IMR-90 (cell line): ENCODE measurements at regions not wholly inside any gene's neighbourhood (a gene's known extent, or its start where the extent isn't known, plus 50 kb on each side); places are given as distances from the start of the nearest gene placed in this dataset.

ENCODE experiments used
- ATAC-seq: fragments of 200-7000 bp; cut with Tn5 transposase; 2 replicates; pipeline ENCODE4 v1.9.1; 2020; ENCODE audit warnings: low read depth, mild to moderate bottlenecking, moderate library complexity
- BruUV-seq: library from RNA; stranded (reverse); fragments of 400-500 nt; replicated peaks from 2 replicates; lab custom pipeline; 2021; lab: Mats Ljungman, UMichigan
- CTCF ChIA-PET: fragments of 300-600 bp; formaldehyde crosslinking; extraction: SDS; loops from one replicate; lab custom pipeline; 2021; ENCODE audit warnings: antibody characterized with exemption; lab: Yijun Ruan, JAX
- POLR2A ChIA-PET: fragments of 300-600 bp; sonication (Branson Sonifier 250); formaldehyde crosslinking; loops from one replicate; lab custom pipeline; 2022; ENCODE audit warnings: antibody characterized with exemption; ENCODE audit not compliant: unreplicated experiment; lab: Charles Lee
- DNase-seq: peaks from one replicate; pipeline ENCODE4 v3.0.0; 2013
- H2AFZ ChIP-seq: replicated peaks from 2 replicates; pipeline ENCODE3; 2013; ENCODE audit warnings: low read length, mild to moderate bottlenecking; ENCODE audit not compliant: poor library complexity
- H2AK5ac ChIP-seq: 2 replicates; pipeline ENCODE4 v1.6.1; 2013; ENCODE audit warnings: low read depth, low read length, inconsistent platforms
- H2AK9ac ChIP-seq: replicated peaks from 2 replicates; pipeline ENCODE3; 2013; ENCODE audit warnings: mild to moderate bottlenecking, low read depth, low read length, moderate library complexity; ENCODE audit not compliant: poor library complexity
- H2BK120ac ChIP-seq: 2 replicates; pipeline ENCODE4 v1.6.1; 2013; ENCODE audit warnings: low read depth, low read length, inconsistent platforms
- H2BK15ac ChIP-seq: 3 replicates; pipeline ENCODE4 v1.6.1; 2013; ENCODE audit warnings: low read depth, low read length, inconsistent platforms
- H2BK20ac ChIP-seq: 2 replicates; pipeline ENCODE4 v1.6.1; 2013; ENCODE audit warnings: low read depth, mild to moderate bottlenecking, inconsistent platforms, low read length, moderate library complexity
- H2BK5ac ChIP-seq: 2 replicates; pipeline ENCODE4 v1.6.1; 2013; ENCODE audit warnings: mild to moderate bottlenecking, low read depth, low read length, inconsistent platforms; ENCODE audit not compliant: poor library complexity, severe bottlenecking
- H3K14ac ChIP-seq: replicated peaks from 2 replicates; pipeline ENCODE4 v1.6.1; 2013; ENCODE audit warnings: low read depth, low read length, inconsistent platforms
- H3K18ac ChIP-seq: 2 replicates; pipeline ENCODE4 v1.6.1; 2013; ENCODE audit warnings: low read depth, low read length, control low read depth
- H3K23ac ChIP-seq: 2 replicates; pipeline ENCODE4 v1.6.1; 2013; ENCODE audit warnings: low read depth, low read length, inconsistent platforms
- H3K27ac ChIP-seq: 2 replicates; pipeline ENCODE4 v1.5.1; 2013; ENCODE audit warnings: mild to moderate bottlenecking, control low read depth, low read length; ENCODE audit not compliant: insufficient read depth
- H3K27me3 ChIP-seq: 2 replicates; pipeline ENCODE4 v1.6.1; 2013; ENCODE audit warnings: low read length; ENCODE audit not compliant: control insufficient read depth, insufficient read depth
- H3K36me3 ChIP-seq: 2 replicates; pipeline ENCODE4 v1.6.1; 2013; ENCODE audit warnings: low read length, mixed read lengths; ENCODE audit not compliant: control insufficient read depth, insufficient read depth
- H3K4ac ChIP-seq: 2 replicates; pipeline ENCODE4 v1.6.1; 2013; ENCODE audit warnings: low read depth, low read length, inconsistent platforms
- H3K4me1 ChIP-seq: 2 replicates; pipeline ENCODE4 v1.6.1; 2013; ENCODE audit warnings: low read length, mixed read lengths; ENCODE audit not compliant: control insufficient read depth, insufficient read depth
- H3K4me2 ChIP-seq: 2 replicates; pipeline ENCODE4 v1.6.1; 2013; ENCODE audit warnings: low read depth, mild to moderate bottlenecking, control low read depth, low read length, moderate library complexity
- H3K4me3 ChIP-seq: 2 replicates; pipeline ENCODE4 v1.5.1; 2013; ENCODE audit warnings: low read depth, mild to moderate bottlenecking, control low read depth, low read length, moderate library complexity; ENCODE audit not compliant: insufficient read depth
- H3K56ac ChIP-seq: 2 replicates; pipeline ENCODE4 v1.6.1; 2013; ENCODE audit warnings: low read length, inconsistent platforms; ENCODE audit not compliant: insufficient read depth; ENCODE audit errors: extremely low read depth
- H3K79me1 ChIP-seq, 2 experiments: 2 replicates each; pipeline ENCODE4 v1.6.1; 2013; ENCODE audit warnings: low read length in 2 of 2, inconsistent platforms in 1 of 2, low read depth in 1 of 2
- H3K9ac ChIP-seq: 2 replicates; pipeline ENCODE4 v1.6.1; 2013; ENCODE audit warnings: low read depth, low read length, control low read depth
- H3K9me1 ChIP-seq: 2 replicates; pipeline ENCODE4 v1.6.1; 2013; ENCODE audit warnings: low read length, inconsistent platforms; ENCODE audit not compliant: insufficient read depth
- H3K9me3 ChIP-seq: 2 replicates; pipeline ENCODE4 v1.6.1; 2013; ENCODE audit warnings: low read length; ENCODE audit not compliant: control insufficient read depth, insufficient read depth
- H4K20me1 ChIP-seq: 2 replicates; pipeline ENCODE4 v1.6.1; 2013; ENCODE audit warnings: low read length, inconsistent platforms; ENCODE audit not compliant: insufficient read depth
- H4K5ac ChIP-seq: 2 replicates; pipeline ENCODE4 v1.6.1; 2013; ENCODE audit warnings: mild to moderate bottlenecking, low read depth, low read length, control low read depth
- H4K8ac ChIP-seq, 2 experiments: 2 replicates each; pipeline ENCODE4 v1.6.1; 2013; ENCODE audit warnings: low read depth in 2 of 2, low read length in 2 of 2, control low read depth in 1 of 2, inconsistent platforms in 1 of 2
- H4K91ac ChIP-seq: 2 replicates; pipeline ENCODE4 v1.6.1; 2013; ENCODE audit warnings: low read depth, low read length, inconsistent platforms; ENCODE audit not compliant: insufficient read depth
- BHLHE40 ChIP-seq: fragments of 150-350 bp; IDR thresholded peaks from 2 replicates; pipeline ENCODE4 v1.6.1; 2016; ENCODE audit warnings: mild to moderate bottlenecking, low read depth, low read length
- CEBPB ChIP-seq: IDR thresholded peaks from 2 replicates; pipeline ENCODE4 v1.6.1; 2012; ENCODE audit warnings: low read depth, low read length, improper control_type of control experiment
- CHD1 ChIP-seq: IDR thresholded peaks from 2 replicates; pipeline ENCODE4 v1.6.1; 2012; ENCODE audit warnings: low read depth, low read length, improper control_type of control experiment
- FOS ChIP-seq: fragments of 150-350 bp; IDR thresholded peaks from 2 replicates; pipeline ENCODE4 v1.6.1; 2016; ENCODE audit warnings: low read depth, low read length
- MAZ ChIP-seq: IDR thresholded peaks from 2 replicates; pipeline ENCODE4 v1.6.1; 2012; ENCODE audit warnings: low read depth, mild to moderate bottlenecking, low read length, improper control_type of control experiment, moderate library complexity, borderline replicate concordance
- MXI1 ChIP-seq: IDR thresholded peaks from 2 replicates; pipeline ENCODE4 v1.6.1; 2012; ENCODE audit warnings: low read depth, mild to moderate bottlenecking, low read length, moderate library complexity, borderline replicate concordance
- NFE2L2 ChIP-seq: fragments of 150-350 bp; IDR thresholded peaks from 2 replicates; pipeline ENCODE4 v1.6.1; 2016; ENCODE audit warnings: low read depth, mild to moderate bottlenecking, low read length
- POLR2A ChIP-seq: IDR thresholded peaks from 2 replicates; pipeline ENCODE4 v1.6.1; 2012; ENCODE audit warnings: mild to moderate bottlenecking, low read depth, low read length
- RCOR1 ChIP-seq: IDR thresholded peaks from 2 replicates; pipeline ENCODE4 v1.6.1; 2012; ENCODE audit warnings: mild to moderate bottlenecking, low read length, improper control_type of control experiment; ENCODE audit not compliant: insufficient replicate concordance
- RFX5 ChIP-seq: IDR thresholded peaks from 2 replicates; pipeline ENCODE4 v1.8.0; 2012; ENCODE audit warnings: low read depth, mild to moderate bottlenecking, low read length, moderate library complexity
- SMC3 ChIP-seq: fragments of 150-350 bp; IDR thresholded peaks from 2 replicates; pipeline ENCODE4 v1.6.1; 2016; ENCODE audit warnings: low read depth, mild to moderate bottlenecking, antibody characterized with exemption, low read length, moderate library complexity
- WGBS, 2 experiments: methylation state at CpG; one replicate each; pipeline versions ENCODE4 v1.1.5 to v1.1.7; 2013; ENCODE audit warnings: missing lambda C conversion rate in 2 of 2; ENCODE audit not compliant: insufficient read length in 1 of 2; ENCODE audit errors: extremely low coverage in 2 of 2; 5-methylcytosine and 5-hydroxymethylcytosine counted together
- dilution Hi-C: fragments of 300-500 bp; cut with HindIII; formaldehyde crosslinking; loops from one replicate; pipeline ENCODE4 v1.14.3; 2018; ENCODE audit warnings: low sequenced_read_pairs; ENCODE audit not compliant: unreplicated experiment
- in situ Hi-C: fragments of 300-500 bp; cut with MboI; formaldehyde crosslinking; loops from 3 replicates; pipeline ENCODE4 v1.14.3; 2019; ENCODE audit warnings: low sequenced_read_pairs, inconsistent platforms, mixed read lengths
- intact Hi-C: fragments of 100-400 bp; cut with micrococcal nuclease; formaldehyde crosslinking; loops from 2 replicates; pipeline ENCODE4 v1.10.0; 2022
- TF ChIP-seq, protein P1 (sequence below): fragments of 150-350 bp; IDR thresholded peaks from 2 replicates; pipeline ENCODE4 v1.6.1; 2016; ENCODE audit warnings: low read depth, mild to moderate bottlenecking, low read length, moderate library complexity, borderline replicate concordance
- TF ChIP-seq, protein P2 (sequence below): fragments of 150-350 bp; IDR thresholded peaks from 2 replicates; pipeline ENCODE4 v1.6.1; 2017; ENCODE audit warnings: mild to moderate bottlenecking, antibody characterized with exemption, low read length, low read depth
- TF ChIP-seq, protein P3 (sequence below): conservative IDR thresholded peaks from 2 replicates; pipeline ENCODE4 v1.5.1; 2012; ENCODE audit warnings: mild to moderate bottlenecking, low read depth, low read length, improper control_type of control experiment

DNA sequence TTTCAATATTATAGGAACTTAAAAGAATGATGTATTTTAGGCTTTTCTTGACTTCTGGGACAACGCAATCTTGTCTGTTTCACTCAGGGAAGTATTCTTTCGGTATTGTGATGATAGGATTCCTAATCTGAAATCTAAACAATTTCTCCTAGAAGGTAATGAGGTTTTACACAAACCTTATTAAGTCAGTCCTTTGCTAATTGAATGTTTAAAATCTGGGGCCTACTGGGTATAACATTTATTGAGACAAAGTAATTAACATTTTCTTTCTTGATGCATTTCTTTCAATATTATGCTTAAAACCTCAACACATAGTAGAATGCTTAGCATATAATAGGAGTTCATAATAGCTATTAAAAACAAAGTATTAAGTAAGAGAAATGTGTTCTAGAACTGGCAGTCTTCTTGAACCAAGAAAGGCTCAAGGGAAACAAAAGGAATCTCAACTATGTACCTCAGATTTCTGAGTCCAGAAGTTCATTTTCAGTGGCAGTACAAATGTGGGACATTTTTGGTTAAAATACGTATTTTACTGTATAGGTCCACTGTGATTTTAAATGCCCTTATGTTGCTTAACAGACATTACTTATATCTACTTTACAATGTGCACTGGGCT, 121.4 kb upstream of the BMP2 start:
- H2AK9ac ChIP-seq = no peak overlapping the region
- H2BK20ac ChIP-seq = no peak overlapping the region
- H2BK15ac ChIP-seq = no peak overlapping the region
- DNase-seq (no peak), ATAC-seq (no peak)
- H4K5ac ChIP-seq = no peak overlapping the region
- POLR2A ChIA-PET = no interaction called here
- BruUV-seq = no TSS peak
- WGBS, 2 experiments = no CpG with 5 or more reads among the region's 3 CpGs
- peaks cover 2% of the 10 kb centered on the region for H3K27me3 ChIP-seq
- H2BK120ac ChIP-seq = no peak overlapping the region
- H3K4me2 ChIP-seq = no peak overlapping the region
- H2AFZ ChIP-seq = no peak overlapping the region
- in situ Hi-C loops (no loop called here), intact Hi-C loops (no loop called here), dilution Hi-C loops (no loop called here)
- no peaks in the 10 kb centered on the region for H3K4me1 ChIP-seq
- no peak overlapping the region for H3K18ac ChIP-seq
- H3K14ac ChIP-seq = no peak overlapping the region
- TF ChIP-seq, protein P1, sequence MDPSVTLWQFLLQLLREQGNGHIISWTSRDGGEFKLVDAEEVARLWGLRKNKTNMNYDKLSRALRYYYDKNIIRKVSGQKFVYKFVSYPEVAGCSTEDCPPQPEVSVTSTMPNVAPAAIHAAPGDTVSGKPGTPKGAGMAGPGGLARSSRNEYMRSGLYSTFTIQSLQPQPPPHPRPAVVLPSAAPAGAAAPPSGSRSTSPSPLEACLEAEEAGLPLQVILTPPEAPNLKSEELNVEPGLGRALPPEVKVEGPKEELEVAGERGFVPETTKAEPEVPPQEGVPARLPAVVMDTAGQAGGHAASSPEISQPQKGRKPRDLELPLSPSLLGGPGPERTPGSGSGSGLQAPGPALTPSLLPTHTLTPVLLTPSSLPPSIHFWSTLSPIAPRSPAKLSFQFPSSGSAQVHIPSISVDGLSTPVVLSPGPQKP = no peak
- TF ChIP-seq RCOR1 (no peak), MXI1 (no peak), FOS (no peak), SMC3 (no peak), BHLHE40 (no peak), MAZ (no peak), NFE2L2 (no peak), RFX5 (no peak), CEBPB (no peak), POLR2A (no peak), CHD1 (no peak)
- TF ChIP-seq, protein P2, sequence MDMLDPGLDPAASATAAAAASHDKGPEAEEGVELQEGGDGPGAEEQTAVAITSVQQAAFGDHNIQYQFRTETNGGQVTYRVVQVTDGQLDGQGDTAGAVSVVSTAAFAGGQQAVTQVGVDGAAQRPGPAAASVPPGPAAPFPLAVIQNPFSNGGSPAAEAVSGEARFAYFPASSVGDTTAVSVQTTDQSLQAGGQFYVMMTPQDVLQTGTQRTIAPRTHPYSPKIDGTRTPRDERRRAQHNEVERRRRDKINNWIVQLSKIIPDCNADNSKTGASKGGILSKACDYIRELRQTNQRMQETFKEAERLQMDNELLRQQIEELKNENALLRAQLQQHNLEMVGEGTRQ = no peak
- TF ChIP-seq, protein P3, sequence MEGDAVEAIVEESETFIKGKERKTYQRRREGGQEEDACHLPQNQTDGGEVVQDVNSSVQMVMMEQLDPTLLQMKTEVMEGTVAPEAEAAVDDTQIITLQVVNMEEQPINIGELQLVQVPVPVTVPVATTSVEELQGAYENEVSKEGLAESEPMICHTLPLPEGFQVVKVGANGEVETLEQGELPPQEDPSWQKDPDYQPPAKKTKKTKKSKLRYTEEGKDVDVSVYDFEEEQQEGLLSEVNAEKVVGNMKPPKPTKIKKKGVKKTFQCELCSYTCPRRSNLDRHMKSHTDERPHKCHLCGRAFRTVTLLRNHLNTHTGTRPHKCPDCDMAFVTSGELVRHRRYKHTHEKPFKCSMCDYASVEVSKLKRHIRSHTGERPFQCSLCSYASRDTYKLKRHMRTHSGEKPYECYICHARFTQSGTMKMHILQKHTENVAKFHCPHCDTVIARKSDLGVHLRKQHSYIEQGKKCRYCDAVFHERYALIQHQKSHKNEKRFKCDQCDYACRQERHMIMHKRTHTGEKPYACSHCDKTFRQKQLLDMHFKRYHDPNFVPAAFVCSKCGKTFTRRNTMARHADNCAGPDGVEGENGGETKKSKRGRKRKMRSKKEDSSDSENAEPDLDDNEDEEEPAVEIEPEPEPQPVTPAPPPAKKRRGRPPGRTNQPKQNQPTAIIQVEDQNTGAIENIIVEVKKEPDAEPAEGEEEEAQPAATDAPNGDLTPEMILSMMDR = no peak
- H3K23ac ChIP-seq = no peak overlapping the region
- no peaks in the 10 kb centered on the region for H3K79me1 ChIP-seq
- H3K9me3 ChIP-seq = no peaks in the 10 kb centered on the region
- H4K8ac ChIP-seq = no peak overlapping the region
- no peak overlapping the region for H3K4me3 ChIP-seq
- H2AK5ac ChIP-seq = no peak overlapping the region
- no peak overlapping the region for H2BK5ac ChIP-seq
- H3K36me3 ChIP-seq = no peaks in the 10 kb centered on the region
- H3K56ac ChIP-seq = no peak overlapping the region
- H3K27ac ChIP-seq = no peak overlapping the region
- no peak overlapping the region for H4K91ac ChIP-seq
- H3K9ac ChIP-seq = no peak overlapping the region
- H3K4ac ChIP-seq = no peak overlapping the region
- CTCF ChIA-PET = no interaction called here
- no peaks in the 10 kb centered on the region for H4K20me1 ChIP-seq
- H3K9me1 ChIP-seq = no peaks in the 10 kb centered on the region
